OCI-LY7 (cell line): ENCODE measurements at regions not wholly inside any gene's neighbourhood (a gene's known extent, or its start where the extent isn't known, plus 50 kb on each side); places are given as distances from the start of the nearest gene placed in this dataset.

Source experiments
- BruUV-seq: library from RNA; stranded (reverse); fragments of 400-500 nt; replicated peaks from 2 replicates; lab custom pipeline; 2021; lab: Mats Ljungman, UMichigan
- CTCF ChIA-PET: fragments of 300-600 bp; sonication (Branson Sonifier 250); formaldehyde crosslinking; loops from one replicate; lab custom pipeline; 2022; ENCODE audit warnings: antibody characterized with exemption; ENCODE audit not compliant: unreplicated experiment; lab: Charles Lee
- POLR2A ChIA-PET: fragments of 300-600 bp; sonication (Branson Sonifier 250); formaldehyde crosslinking; loops from one replicate; lab custom pipeline; 2022; ENCODE audit warnings: antibody characterized with exemption; lab: Charles Lee
- DNase-seq: peaks from one replicate; pipeline ENCODE4 v3.0.0-alpha.2; 2015; ENCODE audit warnings: low spot score
- H2AFZ ChIP-seq: fragments of 200-600 bp; sonication (generic), shearing (Covaris generic); 2 replicates; pipeline ENCODE4 v1.6.1; 2014; ENCODE audit warnings: mild to moderate bottlenecking, antibody characterized with exemption, low read length, moderate library complexity
- H3K27ac ChIP-seq: fragments of 200-600 bp; sonication (generic); 2 replicates; pipeline ENCODE4 v1.5.1; 2014; ENCODE audit warnings: mixed run types, low read depth, mild to moderate bottlenecking, moderate library complexity, low read length, inconsistent platforms; ENCODE audit not compliant: poor library complexity, severe bottlenecking
- H3K36me3 ChIP-seq: fragments of 200-600 bp; sonication (generic); 2 replicates; pipeline ENCODE4 v1.6.1; 2014; ENCODE audit warnings: mild to moderate bottlenecking, antibody characterized with exemption, low read length, moderate library complexity, mixed read lengths; ENCODE audit not compliant: insufficient read depth
- H3K4me1 ChIP-seq: fragments of 200-600 bp; sonication (generic); 2 replicates; pipeline ENCODE4 v1.5.1; 2014; ENCODE audit warnings: mild to moderate bottlenecking, low read length; ENCODE audit not compliant: insufficient read depth, poor library complexity, severe bottlenecking
- H3K4me2 ChIP-seq: fragments of 200-600 bp; sonication (generic); 2 replicates; pipeline ENCODE4 v1.6.1; 2014; ENCODE audit warnings: mild to moderate bottlenecking, low read length
- H3K4me3 ChIP-seq: fragments of 200-600 bp; sonication (generic); 2 replicates; pipeline ENCODE4 v1.5.1; 2014; ENCODE audit warnings: mild to moderate bottlenecking, low read depth, low read length; ENCODE audit not compliant: poor library complexity, severe bottlenecking
- H3K79me2 ChIP-seq: fragments of 200-600 bp; sonication (generic); 2 replicates; pipeline ENCODE4 v1.6.1; 2016; ENCODE audit warnings: low read depth, mild to moderate bottlenecking, low read length, moderate library complexity, mixed read lengths; ENCODE audit not compliant: insufficient read depth
- H3K9me2 ChIP-seq: fragments of 200-600 bp; sonication (generic); 2 replicates; pipeline ENCODE4 v1.6.1; 2016; ENCODE audit warnings: mild to moderate bottlenecking, low read length, mixed read lengths; ENCODE audit not compliant: insufficient read depth
- H3K9me3 ChIP-seq: fragments of 200-600 bp; sonication (generic); 2 replicates; pipeline ENCODE4 v1.6.1; 2014; ENCODE audit warnings: mild to moderate bottlenecking, mixed run types, low read length, mixed read lengths
- H4K20me1 ChIP-seq: fragments of 200-600 bp; sonication (generic); 2 replicates; pipeline ENCODE4 v1.6.1; 2014; ENCODE audit warnings: mild to moderate bottlenecking, antibody characterized with exemption, low read length, moderate library complexity, mixed read lengths; ENCODE audit not compliant: insufficient read depth
- CTCF ChIP-seq: fragments of 200-600 bp; sonication (generic); conservative IDR thresholded peaks from 2 replicates; pipeline ENCODE4 v1.5.1; 2014; ENCODE audit warnings: mild to moderate bottlenecking, antibody characterized with exemption, low read length, moderate library complexity, mixed read lengths
- EZH2phosphoT487 ChIP-seq: fragments of 200-600 bp; sonication (generic); IDR thresholded peaks from 2 replicates; pipeline ENCODE4 v1.6.1; 2018; ENCODE audit warnings: low read depth, borderline replicate concordance, mild to moderate bottlenecking, mixed run types, antibody characterized with exemption, low read length, moderate library complexity, mixed read lengths
- intact Hi-C: fragments of 100-400 bp; cut with micrococcal nuclease; formaldehyde crosslinking; loops from one replicate; pipeline ENCODE4 v1.10.0; 2022; ENCODE audit not compliant: unreplicated experiment

- Histone ChIP-seq H4K20me1 (no peaks in the 10 kb centered on the region), H3K4me1 (no peaks in the 10 kb centered on the region), H3K79me2 (no peaks in the 10 kb centered on the region), H3K9me3 (no peaks in the 10 kb centered on the region), H3K4me2 (no peak overlapping the region), H3K27ac (no peak overlapping the region), H2AFZ (no peak overlapping the region), H3K9me2 (no peaks in the 10 kb centered on the region), H3K36me3 (no peaks in the 10 kb centered on the region), H3K4me3 (no peak overlapping the region)
- no peak for DNase-seq
- ChIA-PET POLR2A (no interaction called here), CTCF (no interaction called here)
- TF ChIP-seq CTCF (no peak), EZH2phosphoT487 (no peak)
- BruUV-seq: no TSS peak
- intact Hi-C loops: no loop called here
These were observed 279.1 kb upstream of the CDH12 start for GRCh38 chr5:23132231-23132630.

GRCh38 chr5:23112237-23112636 lies 259.1 kb upstream of the CDH12 start:
- POLR2A ChIA-PET: no interaction called here
- Histone ChIP-seq H3K27ac (no peak overlapping the region), H2AFZ (no peak overlapping the region), H3K36me3 (no peaks in the 10 kb centered on the region), H3K4me1 (no peaks in the 10 kb centered on the region), H3K79me2 (no peaks in the 10 kb centered on the region), H3K4me2 (no peak overlapping the region), H3K9me3 (no peaks in the 10 kb centered on the region), H4K20me1 (no peaks in the 10 kb centered on the region), H3K4me3 (no peak overlapping the region), H3K9me2 (no peaks in the 10 kb centered on the region)
- no TSS peak for BruUV-seq
- TF ChIP-seq CTCF (no peak), EZH2phosphoT487 (no peak)
- CTCF ChIA-PET: no interaction called here
- DNase-seq: no peak
- intact Hi-C loops: no loop called here

GRCh38 chr5:23105021-23105420 lies 251.9 kb upstream of the CDH12 start:
- Histone ChIP-seq H2AFZ (no peak overlapping the region), H3K4me3 (no peak overlapping the region), H3K4me1 (no peaks in the 10 kb centered on the region), H3K27ac (no peak overlapping the region), H3K79me2 (no peaks in the 10 kb centered on the region), H3K4me2 (no peak overlapping the region), H4K20me1 (no peaks in the 10 kb centered on the region), H3K9me3 (no peaks in the 10 kb centered on the region; the same call in 1 of the 2 replicates), H3K36me3 (no peaks in the 10 kb centered on the region), H3K9me2 (no peaks in the 10 kb centered on the region)
- ChIA-PET CTCF (no interaction called here), POLR2A (no interaction called here)
- intact Hi-C loops: no loop called here
- BruUV-seq: no TSS peak
- no peak for DNase-seq
- TF ChIP-seq CTCF (no peak), EZH2phosphoT487 (no peak)
